ENCODE measurements at regions not wholly inside any gene's neighbourhood (a gene's known extent, or its start where the extent isn't known, plus 50 kb on each side); places are given as distances from the start of the nearest gene placed in this dataset.

- Histone ChIP-seq H3K36me3 (no peaks in the 10 kb centered on the region), H3K27me3 (no peaks in the 10 kb centered on the region), H3K4me3 (no peak overlapping the region), H3K4me2 (no peak overlapping the region), H3K27ac (no peak overlapping the region), H3K9me3 (no peaks in the 10 kb centered on the region), H4K20me1 (no peaks in the 10 kb centered on the region), H3K9ac (no peak overlapping the region), H3K4me1 (no peaks in the 10 kb centered on the region)
- no peak for TF ChIP-seq Cebpa-rat (IDR thresholded peaks at IDR 0.05)
Measured at GRCh38 chr10:94043431-94043990, 49.8 kb downstream of the PLCE1 start.

- no peaks in the 10 kb centered on the region for H4K20me1 ChIP-seq
- peaks cover 3% of the 10 kb centered on the region; the same call in 1 of the 2 replicates for H3K4me1 ChIP-seq
- no peak overlapping the region for H3K4me2 ChIP-seq
- no peaks in the 10 kb centered on the region for H3K9me3 ChIP-seq
- no peaks in the 10 kb centered on the region for H3K36me3 ChIP-seq
- H3K9ac ChIP-seq: no peak overlapping the region
- H3K4me3 ChIP-seq: no peak overlapping the region
- no peak for TF ChIP-seq Cebpa-rat (IDR thresholded peaks at IDR 0.05)
- H3K27me3 ChIP-seq: no peaks in the 10 kb centered on the region
- no peak overlapping the region for H3K27ac ChIP-seq
Measured at GRCh38 chr10:94046098-94046497, 52.4 kb downstream of the PLCE1 start.

- H3K4me2 ChIP-seq: no peak overlapping the region
- no peak for TF ChIP-seq Cebpa-rat (IDR thresholded peaks at IDR 0.05)
- no peaks in the 10 kb centered on the region for H3K27me3 ChIP-seq
- no peaks in the 10 kb centered on the region for H3K36me3 ChIP-seq
- no peaks in the 10 kb centered on the region for H4K20me1 ChIP-seq
- no peak overlapping the region for H3K27ac ChIP-seq
- H3K9ac ChIP-seq: no peak overlapping the region
- H3K4me1 ChIP-seq: peaks cover 3% of the 10 kb centered on the region; the same call in 1 of the 2 replicates
- no peak overlapping the region for H3K4me3 ChIP-seq
- H3K9me3 ChIP-seq: no peaks in the 10 kb centered on the region
Measured at GRCh38 chr10:94047293-94047692, 53.6 kb downstream of the PLCE1 start.

- TF ChIP-seq Cebpa-rat (IDR thresholded peaks at IDR 0.05): no peak
- Histone ChIP-seq H3K4me1 (peaks cover 3% of the 10 kb centered on the region; the same call in 1 of the 2 replicates), H3K9ac (no peak overlapping the region), H3K4me3 (no peak overlapping the region), H3K4me2 (peak overlapping the region; percentile 23; the same call in 1 of the 2 replicates), H3K27ac (no peak overlapping the region), H4K20me1 (no peaks in the 10 kb centered on the region), H3K9me3 (no peaks in the 10 kb centered on the region), H3K36me3 (no peaks in the 10 kb centered on the region), H3K27me3 (no peaks in the 10 kb centered on the region)
Measured at GRCh38 chr10:94049911-94050310, 56.2 kb downstream of the PLCE1 start.

GRCh38 chr10:94052281-94052680, 58.5 kb downstream of the PLCE1 start:
- no peak for TF ChIP-seq Cebpa-rat (IDR thresholded peaks at IDR 0.05)
- Histone ChIP-seq H3K9ac (no peak overlapping the region), H3K9me3 (no peaks in the 10 kb centered on the region), H3K4me3 (no peak overlapping the region), H3K4me1 (peaks cover 3% of the 10 kb centered on the region; the same call in 1 of the 2 replicates), H3K27ac (no peak overlapping the region), H3K4me2 (no peak overlapping the region), H3K36me3 (no peaks in the 10 kb centered on the region), H4K20me1 (no peaks in the 10 kb centered on the region), H3K27me3 (no peaks in the 10 kb centered on the region)

- Histone ChIP-seq H3K9me3 (no peaks in the 10 kb centered on the region), H3K27ac (no peak overlapping the region), H3K4me1 (peaks cover 3% of the 10 kb centered on the region; the same call in 1 of the 2 replicates), H3K36me3 (no peaks in the 10 kb centered on the region), H3K27me3 (no peaks in the 10 kb centered on the region), H3K4me2 (no peak overlapping the region), H4K20me1 (no peaks in the 10 kb centered on the region), H3K9ac (no peak overlapping the region), H3K4me3 (no peak overlapping the region)
- TF ChIP-seq Cebpa-rat (IDR thresholded peaks at IDR 0.05): no peak
Measured at GRCh38 chr10:94052866-94053791, 59.4 kb downstream of the PLCE1 start.

- TF ChIP-seq Cebpa-rat (IDR thresholded peaks at IDR 0.05): no peak
- H3K36me3 ChIP-seq: no peaks in the 10 kb centered on the region
- no peaks in the 10 kb centered on the region for H3K9me3 ChIP-seq
- no peak overlapping the region for H3K9ac ChIP-seq
- H3K27me3 ChIP-seq: no peaks in the 10 kb centered on the region
- H4K20me1 ChIP-seq: no peaks in the 10 kb centered on the region
- H3K4me1 ChIP-seq: no peaks in the 10 kb centered on the region
- no peak overlapping the region for H3K27ac ChIP-seq
- H3K4me3 ChIP-seq: no peak overlapping the region
- no peak overlapping the region for H3K4me2 ChIP-seq
Measured at GRCh38 chr10:94059178-94059883, 65.6 kb downstream of the PLCE1 start.

GRCh38 chr10:94061026-94061425, 67.3 kb downstream of the PLCE1 start:
- Histone ChIP-seq H3K27ac (no peak overlapping the region), H3K4me3 (no peak overlapping the region), H3K36me3 (no peaks in the 10 kb centered on the region), H3K4me1 (no peaks in the 10 kb centered on the region), H3K9ac (no peak overlapping the region), H3K4me2 (no peak overlapping the region), H3K27me3 (no peaks in the 10 kb centered on the region), H4K20me1 (no peaks in the 10 kb centered on the region), H3K9me3 (no peaks in the 10 kb centered on the region)
- no peak for TF ChIP-seq Cebpa-rat (IDR thresholded peaks at IDR 0.05)

- Histone ChIP-seq H3K27ac (no peak overlapping the region), H3K4me2 (no peak overlapping the region)
- TF ChIP-seq Cebpa-rat (IDR thresholded peaks at IDR 0.05): no peak
Measured at GRCh38 chr10:94062611-94063010, 68.9 kb downstream of the PLCE1 start.

GRCh38 chr10:94065362-94065761, 71.6 kb downstream of the PLCE1 start:
- Histone ChIP-seq H3K36me3 (no peaks in the 10 kb centered on the region), H3K4me2 (no peak overlapping the region)
- no peak for TF ChIP-seq Cebpa-rat (IDR thresholded peaks at IDR 0.05)

More at GRCh38 chr10:94062611-94063010, 68.9 kb downstream of the PLCE1 start:
- no peaks in the 10 kb centered on the region for H3K36me3 ChIP-seq
- no peaks in the 10 kb centered on the region for H3K9me3 ChIP-seq
- H4K20me1 ChIP-seq: no peaks in the 10 kb centered on the region
- no peaks in the 10 kb centered on the region for H3K27me3 ChIP-seq
- H3K4me3 ChIP-seq: no peak overlapping the region
- no peaks in the 10 kb centered on the region for H3K4me1 ChIP-seq
- no peak overlapping the region for H3K9ac ChIP-seq

More at GRCh38 chr10:94065362-94065761, 71.6 kb downstream of the PLCE1 start:
- no peaks in the 10 kb centered on the region for H3K9me3 ChIP-seq
- H3K4me1 ChIP-seq: no peaks in the 10 kb centered on the region
- no peak overlapping the region for H3K27ac ChIP-seq
- H3K4me3 ChIP-seq: no peak overlapping the region
- H4K20me1 ChIP-seq: no peaks in the 10 kb centered on the region
- no peak overlapping the region for H3K9ac ChIP-seq
- no peaks in the 10 kb centered on the region for H3K27me3 ChIP-seq
